CD4-positive, alpha-beta T cell treated with Interleukin-10 for 1 hour (primary cell): ENCODE measurements at regions not wholly inside any gene's neighbourhood (a gene's known extent, or its start where the extent isn't known, plus 50 kb on each side); places are given as distances from the start of the nearest gene placed in this dataset.

Experiments used
- DNase-seq: peaks from one replicate; pipeline ENCODE4 v3.0.0-alpha.2; 2020

- no peak for DNase-seq
Measured at GRCh38 chr18:38052879-38053590, 487.4 kb upstream of the CELF4 start.

DNA sequence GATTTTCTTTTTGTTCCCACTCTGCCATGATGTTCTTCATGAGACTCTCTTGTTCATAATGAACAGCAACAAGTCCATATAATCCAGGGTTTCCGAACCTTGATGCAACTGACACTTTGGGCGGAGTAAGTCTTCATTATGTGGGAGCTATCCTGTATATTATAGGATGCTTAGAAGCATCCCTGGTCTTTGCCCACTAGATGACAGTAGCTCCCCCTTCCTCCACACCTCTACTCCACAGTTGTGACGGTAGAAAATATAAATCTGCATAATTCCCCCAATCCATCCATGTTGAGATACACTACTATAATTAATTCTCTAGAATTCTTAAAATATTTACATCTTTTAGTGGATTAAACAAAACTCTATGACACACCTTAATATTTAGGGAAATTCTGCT lies 482.2 kb upstream of the CELF4 start:
- no peak for DNase-seq

- DNase-seq = no peak
Measured at GRCh38 chr18:38046651-38047050, 481.1 kb upstream of the CELF4 start.

GRCh38 chr18:38045845-38046244 lies 480.2 kb upstream of the CELF4 start:
- no peak for DNase-seq

GRCh38 chr18:38042211-38042890 lies 476.8 kb upstream of the CELF4 start:
- no peak for DNase-seq

DNA sequence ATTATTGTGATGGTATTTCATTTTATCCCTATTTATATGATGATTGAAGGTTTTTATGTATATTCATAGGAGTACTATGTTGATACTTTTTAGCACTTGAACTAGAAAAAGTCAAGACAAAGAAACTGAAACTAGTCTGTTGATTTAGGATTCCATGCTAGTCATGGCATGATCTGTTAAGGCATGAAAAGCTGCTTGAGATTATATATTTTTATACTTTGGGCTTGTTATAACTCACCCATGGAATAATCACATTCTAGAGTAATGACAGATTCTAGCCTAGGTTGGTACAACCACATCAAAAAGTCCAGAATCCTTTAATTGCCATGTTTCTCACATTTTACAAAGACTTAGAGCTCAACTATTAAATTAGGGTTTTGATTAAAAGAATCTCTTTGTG lies 472.6 kb upstream of the CELF4 start:
- DNase-seq = no peak

DNA sequence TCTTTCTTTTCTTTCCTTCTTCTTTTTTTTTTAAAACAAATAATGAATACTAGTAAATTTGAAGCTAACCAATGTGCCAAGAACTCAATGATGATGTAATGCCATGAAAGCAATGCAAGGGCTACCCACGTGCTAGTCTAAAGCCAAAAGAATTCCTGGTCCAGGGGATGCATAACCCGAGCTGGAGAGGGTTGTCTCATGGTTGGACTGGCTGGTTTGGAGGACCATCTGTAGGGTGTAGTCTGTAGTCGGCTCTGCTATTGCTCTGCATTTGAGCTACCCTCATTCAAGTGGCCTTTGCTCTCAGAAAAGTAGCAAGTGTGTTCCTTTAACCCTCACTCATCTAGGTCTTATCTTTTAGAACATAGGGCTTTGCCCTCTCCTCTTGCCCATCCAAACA lies 469.6 kb upstream of the CELF4 start:
- no peak for DNase-seq

GRCh38 chr18:38033282-38033681 lies 467.7 kb upstream of the CELF4 start:
- no peak for DNase-seq

DNA sequence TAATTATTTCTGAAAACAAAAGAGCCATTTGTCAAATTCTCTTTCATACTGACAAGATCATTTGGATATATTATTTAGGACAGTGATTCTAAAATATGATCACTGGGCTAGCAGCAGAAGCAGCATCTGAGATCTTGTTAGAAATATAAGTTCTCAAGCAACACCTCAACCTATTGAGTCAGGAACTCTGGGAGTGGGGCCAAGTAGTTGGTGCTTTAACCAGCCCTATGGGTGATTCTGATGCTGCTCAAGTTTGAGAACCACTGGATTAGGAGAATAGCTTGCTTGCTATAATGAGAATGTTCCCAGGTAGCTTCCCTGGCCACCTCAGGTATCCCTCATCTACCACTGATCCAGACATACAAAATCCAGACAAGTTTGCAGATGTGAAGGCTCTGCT lies 466.9 kb upstream of the CELF4 start:
- no peak for DNase-seq

DNA sequence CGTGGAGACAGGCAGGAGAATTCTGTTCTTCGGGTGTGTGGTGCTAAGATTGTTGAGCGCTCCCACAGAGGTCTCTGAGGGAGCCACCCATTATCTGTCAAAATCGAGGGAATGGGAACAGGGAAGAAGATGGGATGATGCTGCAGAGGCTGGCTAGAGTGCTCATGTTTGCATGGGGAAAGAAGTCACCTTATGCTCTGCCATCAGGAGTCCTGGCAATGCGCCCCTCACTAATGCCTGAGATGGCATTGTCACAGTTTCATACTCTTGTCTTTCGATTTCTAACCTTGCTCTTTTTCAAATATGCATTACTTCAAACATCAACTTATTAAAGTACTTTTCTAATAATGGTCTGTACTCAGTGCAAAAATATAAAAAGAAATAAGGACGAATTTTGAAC lies 463.3 kb upstream of the CELF4 start:
- DNase-seq = no peak

GRCh38 chr18:38025433-38026038 lies 459.9 kb upstream of the CELF4 start:
- no peak for DNase-seq

- no peak for DNase-seq
Measured at GRCh38 chr18:38023871-38024270, 458.3 kb upstream of the CELF4 start.

GRCh38 chr18:38022234-38022633 lies 456.6 kb upstream of the CELF4 start:
- DNase-seq = no peak

DNA sequence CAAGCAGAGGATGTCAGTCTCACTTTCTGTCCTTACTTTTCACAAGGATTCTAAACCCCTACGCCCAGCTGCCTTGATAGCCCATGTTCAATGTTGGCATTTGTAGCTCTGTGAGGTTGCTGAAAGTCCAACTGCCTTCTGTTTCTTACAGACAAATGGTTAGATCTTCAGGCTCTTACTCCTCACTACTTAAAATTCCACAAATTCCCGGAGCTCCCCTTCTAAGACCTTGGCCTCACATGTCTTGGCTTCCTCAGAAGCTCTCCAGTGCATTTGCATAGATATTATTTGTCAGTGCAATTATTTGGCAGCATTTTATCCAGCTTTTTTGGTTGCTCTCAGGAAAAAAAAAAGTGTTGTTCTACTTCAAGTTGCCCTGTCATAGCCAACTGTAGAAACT lies 453.7 kb upstream of the CELF4 start:
- DNase-seq = no peak

- no peak for DNase-seq
Measured at GRCh38 chr18:38010971-38011857, 445.6 kb upstream of the CELF4 start.

GRCh38 chr18:38010037-38010436 lies 444.4 kb upstream of the CELF4 start:
- no peak for DNase-seq

- no peak for DNase-seq
Measured at GRCh38 chr18:38009320-38009719, 443.7 kb upstream of the CELF4 start.

- no peak for DNase-seq
Measured at GRCh38 chr18:38007676-38008330, 442.2 kb upstream of the CELF4 start.

DNA sequence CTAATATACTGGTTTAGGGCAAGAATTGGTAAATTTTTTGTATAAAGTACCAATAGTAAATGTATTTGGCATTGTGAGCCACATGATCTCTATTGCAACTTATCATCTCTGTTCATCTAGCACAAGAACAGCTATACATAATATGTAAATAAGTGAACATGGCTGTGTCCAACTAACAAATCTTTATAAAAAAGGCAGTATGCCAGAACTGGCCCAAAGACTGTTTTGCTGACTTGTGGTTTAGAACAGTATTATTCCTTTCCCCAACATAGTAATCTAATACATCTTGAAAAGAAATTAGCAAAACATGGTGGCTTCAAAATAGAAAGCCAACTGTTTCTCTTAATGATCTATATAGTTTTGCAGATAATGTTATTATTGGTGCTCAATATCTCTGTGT lies 441.4 kb upstream of the CELF4 start:
- no peak for DNase-seq

DNA sequence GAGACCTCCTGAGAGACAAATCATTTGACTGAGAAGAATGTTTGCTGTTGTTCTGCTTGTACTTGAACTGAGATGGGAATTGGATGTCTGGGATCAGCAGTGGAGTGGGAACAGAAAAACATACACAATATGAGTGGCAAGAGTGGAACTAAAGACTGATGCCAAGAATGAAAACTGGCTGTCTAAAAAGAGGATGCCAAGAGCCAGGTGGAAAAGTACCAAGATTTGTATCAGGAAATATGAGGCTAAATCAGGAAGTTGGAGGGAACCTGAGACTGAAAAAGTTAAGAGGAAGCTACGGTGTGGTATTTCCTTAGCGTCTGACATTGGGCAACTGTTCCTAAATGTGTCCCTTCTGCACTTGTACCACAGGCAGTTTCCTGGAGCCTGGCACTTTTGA lies 440.9 kb upstream of the CELF4 start:
- DNase-seq = no peak

DNA sequence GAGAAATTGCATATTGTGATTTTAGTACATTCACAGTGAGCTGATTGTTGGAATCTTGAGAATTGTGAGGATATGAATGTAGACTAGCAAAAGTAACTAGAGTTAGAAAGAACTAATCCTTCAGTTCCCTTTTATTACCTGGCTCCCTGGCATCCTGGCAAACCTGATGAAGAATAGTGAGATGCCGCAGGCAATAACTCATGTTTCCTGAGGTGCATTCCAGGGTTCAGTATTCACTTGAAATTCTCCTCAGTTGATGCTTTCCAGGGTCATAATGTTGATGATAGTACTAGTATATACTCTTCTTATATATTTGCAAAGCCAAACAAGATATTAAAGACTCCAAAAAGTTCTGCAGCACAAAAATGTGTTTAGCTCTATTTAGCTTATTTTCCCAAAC lies 432.1 kb upstream of the CELF4 start:
- DNase-seq = no peak

GRCh38 chr18:37987901-37988300 lies 422.3 kb upstream of the CELF4 start:
- no peak for DNase-seq

- DNase-seq = no peak
Measured at GRCh38 chr18:37986665-37987064, 421.1 kb upstream of the CELF4 start.
